Heart right ventricle (tissue), 16 donors: ENCODE measurements at regions not wholly inside any gene's neighbourhood (a gene's known extent, or its start where the extent isn't known, plus 50 kb on each side); places are given as distances from the start of the nearest gene placed in this dataset.

Experiments
- ATAC-seq, 8 donors: fragments of 200-7000 bp; cut with Tn5 transposase; one replicate each; pipeline ENCODE4 v1.9.1; 2020; ENCODE audit warnings: mild to moderate bottlenecking in 8 of 8, moderate library complexity in 8 of 8, moderate number of reproducible peaks in 1 of 8
- DNase-seq, 2 donors: peaks; one replicate each; pipeline ENCODE4 v3.0.0-alpha.2; 2020
- H3K27ac ChIP-seq, 10 donors: fragments of 200-600 bp; sonication (generic) in 2 of 10; one replicate each; pipeline versions ENCODE4 v1.5.0 to v1.8.0; 2020 to 2022; ENCODE audit warnings: mild to moderate bottlenecking in 3 of 10
- H3K27me3 ChIP-seq, 7 donors: fragments of 200-600 bp; one replicate each; pipeline ENCODE4 v1.8.0; 2021 to 2022; ENCODE audit warnings: mild to moderate bottlenecking in 2 of 7
- H3K36me3 ChIP-seq, 9 donors: fragments of 200-600 bp; sonication (generic) in 1 of 9; one replicate each; pipeline versions ENCODE4 v1.5.0 to v1.8.0; 2020 to 2022; ENCODE audit warnings: mild to moderate bottlenecking in 2 of 9
- H3K4me1 ChIP-seq, 9 donors: fragments of 200-600 bp; sonication (generic) in 1 of 9; one replicate each; pipeline versions ENCODE4 v1.5.0 to v1.8.0; 2020 to 2022; ENCODE audit warnings: mild to moderate bottlenecking in 4 of 9
- H3K4me3 ChIP-seq, 10 donors: fragments of 200-600 bp; sonication (generic) in 2 of 10; one replicate each; pipeline versions ENCODE4 v1.5.0 to v1.8.0; 2020 to 2022; ENCODE audit warnings: mild to moderate bottlenecking in 7 of 10, moderate library complexity in 2 of 10
- H3K9me3 ChIP-seq, 11 donors: fragments of 200-600 bp in 10 of 11; sonication (generic) in 2 of 11; one replicate each; pipeline versions ENCODE4 v1.5.0 to v1.8.0; 2013 to 2022; ENCODE audit warnings: mild to moderate bottlenecking in 2 of 11, control low read depth in 1 of 11, moderate library complexity in 1 of 11
- CTCF ChIP-seq, 9 donors: fragments of 200-600 bp; sonication (generic) in 2 of 9; IDR thresholded peaks; one replicate each; pipeline versions ENCODE4 v1.5.0 to v1.8.0; 2021 to 2022; ENCODE audit warnings: antibody characterized with exemption in 9 of 9, mild to moderate bottlenecking in 5 of 9, moderate library complexity in 1 of 9
- WGBS, 2 donors: extraction: QIAGEN DNeasy Blood & Tissue Kit; methylation state at CpG; one replicate each; pipeline ENCODE4 v1.1.7; 2013; ENCODE audit warnings: inconsistent platforms in 1 of 2; 5-methylcytosine and 5-hydroxymethylcytosine counted together
- intact Hi-C, 10 donors: fragments of 100-400 bp; cut with DNase I; formaldehyde crosslinking; loops; one replicate each; pipeline versions ENCODE4 v1.11.1 to v1.14.2; 2022
- donor health status: Arrhythmogenic right ventricular cardiomyopathy.
- donor health status: ischemic (EF 13 %, LVEDD 7.1; RV severe dilation, severe dysfunction).
- donor health status: healthy with polysubstance abuse.
- donor health status: DM: no; HTN: yes; CAD: no.
- donor health status: DM: no; HTN: no; CAD: no.
- donor health status: ischemic (EF 25% LVEDD 6.9; RV normal size, moderate dysfunction).
- donor health status: ischemic (EF 25% LVEDD 5.7; RV mildly dilated, moderate dysfunction).
- donor health status: healthy.
- donor health status: DM: yes; HTN: yes; CAD: no.
- donor health status: Ischemic cardiomyopathy.
- donor health status: ischemic (EF 35%, LVEDD 5.7; RV mildly dilated, moderate dysfunction).
- donor health status: nonischemic (EF 11% LVEDD 7.7; RV severe dilation, severe dysfunction).
- donor health status: DM: yes; HTN: yes; CAD: no.
- donor health status: PGD.
- donor health status: ischemic (EF 29% LVEDD 5.4; RV normal size, mild dysfunction).
- donor health status: nonischemic (EF 23%, LVEDD 6.1; RV moderate dilation, normal function).

- DNase-seq (no peak), ATAC-seq (no peak)
- no peak for TF ChIP-seq CTCF (IDR thresholded peaks at IDR 0.05)
- intact Hi-C loops: no loop called here
- H3K4me1 ChIP-seq: no peaks in the 10 kb centered on the region
- H3K4me3 ChIP-seq: no peak overlapping the region
- no peak overlapping the region for H3K27ac ChIP-seq
- no peaks in the 10 kb centered on the region for H3K36me3 ChIP-seq
- H3K9me3 ChIP-seq: no peaks in the 10 kb centered on the region
- WGBS, 2 donors: 75% methylated on average over 3 of the region's 3 CpGs
- peaks cover 0 to 15% (median 0%) of the 10 kb centered on the region in 7 donors for H3K27me3 ChIP-seq
Measured at GRCh38 chr4:10743357-10743756, 58.8 kb upstream of the CLNK start.

GRCh38 chr4:10741961-10742699 is 57.6 kb upstream of the CLNK start:
- Histone ChIP-seq H3K9me3 (no peaks in the 10 kb centered on the region), H3K36me3 (no peaks in the 10 kb centered on the region), H3K4me3 (no peak overlapping the region), H3K27ac (no peak overlapping the region), H3K27me3 (peaks cover 0 to 15% (median 0%) of the 10 kb centered on the region in 7 donors), H3K4me1 (no peaks in the 10 kb centered on the region)
- intact Hi-C loops: no loop called here
- DNase-seq (no peak), ATAC-seq (no peak)
- WGBS, 2 donors: 78 to 85% methylated on average over 1 of the region's 1 CpG
- no peak for TF ChIP-seq CTCF (IDR thresholded peaks at IDR 0.05)

GRCh38 chr4:10740891-10741620 is 56.5 kb upstream of the CLNK start:
- TF ChIP-seq CTCF (IDR thresholded peaks at IDR 0.05): no peak
- no peak overlapping the region for H3K27ac ChIP-seq
- intact Hi-C loops: no loop called here
- WGBS, 2 donors: 74 to 79% methylated on average over 4 of the region's 4 CpGs
- H3K4me1 ChIP-seq: no peaks in the 10 kb centered on the region
- H3K4me3 ChIP-seq: no peak overlapping the region
- ATAC-seq (no peak), DNase-seq (no peak)
- H3K9me3 ChIP-seq: no peaks in the 10 kb centered on the region
- H3K36me3 ChIP-seq: no peaks in the 10 kb centered on the region
- peaks cover 0 to 15% (median 0%) of the 10 kb centered on the region in 7 donors for H3K27me3 ChIP-seq

GRCh38 chr4:10740251-10740650 is 55.7 kb upstream of the CLNK start:
- ATAC-seq: no peak
- intact Hi-C loops: no loop called here
- no peak for DNase-seq
- no peaks in the 10 kb centered on the region for H3K9me3 ChIP-seq
- no peak for TF ChIP-seq CTCF (IDR thresholded peaks at IDR 0.05)
- H3K4me3 ChIP-seq: no peak overlapping the region
- H3K4me1 ChIP-seq: no peaks in the 10 kb centered on the region
- H3K36me3 ChIP-seq: no peaks in the 10 kb centered on the region
- H3K27me3 ChIP-seq: peaks cover 0 to 15% (median 0%) of the 10 kb centered on the region in 7 donors
- 70 to 73% methylated on average over 1 of the region's 1 CpG for WGBS, 2 donors
- H3K27ac ChIP-seq: no peak overlapping the region
